CD14-positive monocyte (primary cell): ENCODE measurements at regions not wholly inside any gene's neighbourhood (a gene's known extent, or its start where the extent isn't known, plus 50 kb on each side); places are given as distances from the start of the nearest gene placed in this dataset.

Experiments used
- DNase-seq, 3 donors: peaks; one replicate each; pipeline ENCODE4 v3.0.0-alpha.2; 2011 to 2022
- H2AFZ ChIP-seq: 2 replicates; pipeline ENCODE4 v1.6.0; 2012; ENCODE audit warnings: mild to moderate bottlenecking, low read depth, low read length, inconsistent platforms; ENCODE audit not compliant: insufficient read depth, poor library complexity, severe bottlenecking
- H3K27ac ChIP-seq, 2 donors: 1 replicate in 1 of 2; 2 replicates in 1 of 2; pipeline ENCODE4 v1.5.1; 2012 to 2013; ENCODE audit warnings: low read length in 2 of 2, control low read depth in 1 of 2, inconsistent platforms in 1 of 2, low read depth in 1 of 2, mild to moderate bottlenecking in 1 of 2
- H3K27me3 ChIP-seq, 2 donors: one replicate each; pipeline versions ENCODE4 v1.6.0 to v1.6.1; 2011 to 2013; ENCODE audit warnings: low read length in 2 of 2; ENCODE audit not compliant: control insufficient read depth in 2 of 2, insufficient read depth in 2 of 2
- H3K36me3 ChIP-seq, 2 donors: replicated peaks in 1 of 2; 1 replicate in 1 of 2; 2 replicates in 1 of 2; pipeline versions ENCODE4 v1.5.1 to v1.6.1; 2012 to 2013; ENCODE audit warnings: low read length in 2 of 2, control low read depth in 1 of 2, inconsistent platforms in 1 of 2, mild to moderate bottlenecking in 1 of 2; ENCODE audit not compliant: insufficient read depth in 2 of 2, control insufficient read depth in 1 of 2
- H3K4me1 ChIP-seq, 2 donors: 1 replicate in 1 of 2; 2 replicates in 1 of 2; pipeline versions ENCODE4 v1.5.1 to v1.6.1; 2012 to 2013; ENCODE audit warnings: low read length in 2 of 2, control low read depth in 1 of 2, inconsistent platforms in 1 of 2, mild to moderate bottlenecking in 1 of 2, moderate library complexity in 1 of 2; ENCODE audit not compliant: insufficient read depth in 2 of 2, control insufficient read depth in 1 of 2
- H3K4me2 ChIP-seq: replicated peaks from 2 replicates; pipeline ENCODE3; 2012; ENCODE audit warnings: low read length, moderate library complexity, mild to moderate bottlenecking; ENCODE audit not compliant: poor library complexity, severe bottlenecking; ENCODE audit errors: extremely low read depth
- H3K4me3 ChIP-seq, 3 experiments: fragments of 200-600 bp in 1 of 3; sonication (generic) in 1 of 3; replicated peaks in 1 of 3; 1 replicate in 2 of 3; 2 replicates in 1 of 3; pipeline ENCODE4 v1.5.1; 2011 to 2013; ENCODE audit warnings: low read length in 3 of 3, mild to moderate bottlenecking in 3 of 3, control low read depth in 2 of 3, low read depth in 2 of 3, inconsistent platforms in 1 of 3, moderate library complexity in 1 of 3
- H3K79me2 ChIP-seq: 2 replicates; pipeline ENCODE4 v1.6.0; 2012; ENCODE audit warnings: mild to moderate bottlenecking, control low read depth, inconsistent platforms, low read length, moderate library complexity; ENCODE audit not compliant: insufficient read depth
- H3K9ac ChIP-seq: 2 replicates; pipeline ENCODE4 v1.6.0; 2017; ENCODE audit warnings: low read length, mild to moderate bottlenecking; ENCODE audit not compliant: insufficient read depth, poor library complexity, severe bottlenecking
- H3K9me3 ChIP-seq, 2 donors: replicated peaks in 1 of 2; 1 replicate in 1 of 2; 2 replicates in 1 of 2; pipeline versions ENCODE4 v1.5.1 to v1.6.1; 2012 to 2013; ENCODE audit warnings: low read length in 2 of 2, control low read depth in 1 of 2; ENCODE audit not compliant: control insufficient read depth in 1 of 2, insufficient read depth in 1 of 2
- H4K20me1 ChIP-seq: 2 replicates; pipeline ENCODE4 v1.6.0; 2012; ENCODE audit warnings: mild to moderate bottlenecking, low read length, control low read depth, moderate library complexity; ENCODE audit not compliant: insufficient read depth
- H3K27ac Mint-ChIP-seq, 7 donors: one replicate each; pipeline ENCODE4 v1.8.0; 2020; ENCODE audit warnings: mild to moderate bottlenecking in 7 of 7, mixed read lengths in 7 of 7, moderate library complexity in 6 of 7, inconsistent platforms in 2 of 7
- H3K27me3 Mint-ChIP-seq, 3 donors: one replicate each; pipeline ENCODE4 v1.8.0; 2021 to 2022; ENCODE audit warnings: low read depth in 3 of 3, mild to moderate bottlenecking in 3 of 3, mixed read lengths in 3 of 3, moderate library complexity in 3 of 3, inconsistent platforms in 1 of 3
- H3K36me3 Mint-ChIP-seq, 2 donors: one replicate each; pipeline ENCODE4 v1.8.0; 2020; ENCODE audit warnings: mixed read lengths in 2 of 2, inconsistent platforms in 1 of 2, mild to moderate bottlenecking in 1 of 2
- H3K4me1 Mint-ChIP-seq: one replicate; pipeline ENCODE4 v1.8.0; 2020; ENCODE audit warnings: mild to moderate bottlenecking, mixed read lengths
- H3K4me3 Mint-ChIP-seq, 2 donors: one replicate each; pipeline ENCODE4 v1.8.0; 2020; ENCODE audit warnings: mild to moderate bottlenecking in 2 of 2, mixed read lengths in 2 of 2, moderate library complexity in 1 of 2
- H3K9me3 Mint-ChIP-seq, 7 donors: one replicate each; pipeline ENCODE4 v1.8.0; 2020 to 2022; ENCODE audit warnings: mixed read lengths in 7 of 7, mild to moderate bottlenecking in 6 of 7, moderate library complexity in 6 of 7, inconsistent platforms in 2 of 7
- WGBS: methylation state at CpG from one replicate; pipeline ENCODE4 v1.1.5; 2013; ENCODE audit warnings: missing lambda C conversion rate; ENCODE audit not compliant: insufficient coverage; 5-methylcytosine and 5-hydroxymethylcytosine counted together
- intact Hi-C, 2 donors: fragments of 100-400 bp; cut with micrococcal nuclease; formaldehyde crosslinking; loops; one replicate each; pipeline versions ENCODE4 v1.15.0 to v1.15.1; 2023
- TF ChIP-seq, protein P1 (sequence below): fragments of 200-600 bp; IDR thresholded peaks from one replicate; pipeline ENCODE4 v1.8.0; 2022; ENCODE audit warnings: antibody characterized with exemption, mild to moderate bottlenecking

DNA sequence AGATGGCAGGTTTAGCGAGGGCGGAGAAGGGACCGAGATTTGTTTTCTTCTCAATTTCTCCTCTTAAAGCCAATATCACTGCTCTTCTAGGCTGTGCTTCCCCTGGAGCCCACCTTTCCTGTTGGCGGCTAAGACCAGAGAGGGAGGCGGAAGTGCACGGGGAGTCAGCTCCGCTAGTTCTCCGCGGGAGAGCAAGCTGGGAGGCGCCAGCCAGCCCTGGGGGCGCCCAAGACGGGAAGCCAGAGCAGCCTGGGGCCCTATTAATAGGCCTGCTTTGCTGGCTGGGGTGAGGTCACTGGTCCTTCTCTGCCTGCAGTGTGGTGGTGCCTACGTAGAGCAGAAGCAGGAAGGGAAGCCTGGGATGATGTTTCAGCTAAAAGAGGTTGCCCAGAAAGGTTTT lies 61.6 kb downstream of the LSM5 start:
- no peaks in the 10 kb centered on the region for H3K36me3 Mint-ChIP-seq

DNA sequence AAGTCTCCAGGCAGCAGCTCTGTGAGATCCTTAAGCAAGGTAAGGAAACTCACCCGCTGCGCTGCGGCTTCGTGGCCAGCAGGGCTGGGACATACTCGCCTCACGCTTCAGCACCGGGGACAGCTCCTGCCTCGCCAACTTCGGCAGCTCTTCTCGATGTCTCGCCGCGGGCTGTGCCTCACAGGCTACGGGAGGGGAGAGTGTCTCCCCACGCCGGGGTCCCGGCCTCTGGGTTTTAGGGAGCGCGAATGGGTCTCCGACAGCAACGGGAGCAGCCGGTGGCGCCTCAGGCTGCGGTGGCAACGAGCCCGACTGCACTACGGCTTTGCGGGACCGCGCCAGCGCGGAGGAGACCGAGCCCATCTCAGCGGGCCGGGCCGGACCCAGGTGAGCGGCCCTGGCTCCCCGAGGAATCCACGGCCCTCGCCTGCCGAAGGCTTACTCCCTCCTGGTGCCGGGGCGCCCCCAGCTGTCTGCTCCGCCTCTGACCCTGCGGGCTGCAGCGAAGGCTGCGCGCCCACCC lies 62.4 kb downstream of the LSM5 start:
- H3K27me3 Mint-ChIP-seq, result peaks cover 21 to 37% (median 33%) of the 10 kb centered on the region in 3 donors
- H3K9me3 ChIP-seq, result peaks cover 5 to 17% of the 10 kb centered on the region in 2 donors
- no peak overlapping the region for H3K27ac ChIP-seq
- H3K4me2 ChIP-seq, result no peak overlapping the region
- DNase-seq, result peak; percentile 1 to 6 (median 6)
- WGBS, result 9% methylated on average over 48 of the region's 48 CpGs
- intact Hi-C loops, result no loop called here
- H3K4me1 ChIP-seq, result no peaks in the 10 kb centered on the region
- no peak overlapping the region for H2AFZ ChIP-seq
- H3K4me3 ChIP-seq, result no peak overlapping the region
- H3K4me3 Mint-ChIP-seq, result peak overlapping the region in 1 of 2 donors; percentile 68
- H3K9ac ChIP-seq, result no peak overlapping the region
- H3K36me3 ChIP-seq, result no peaks in the 10 kb centered on the region
- H3K27ac Mint-ChIP-seq, result no peak overlapping the region
- no peaks in the 10 kb centered on the region for H4K20me1 ChIP-seq
- TF ChIP-seq, protein P1, sequence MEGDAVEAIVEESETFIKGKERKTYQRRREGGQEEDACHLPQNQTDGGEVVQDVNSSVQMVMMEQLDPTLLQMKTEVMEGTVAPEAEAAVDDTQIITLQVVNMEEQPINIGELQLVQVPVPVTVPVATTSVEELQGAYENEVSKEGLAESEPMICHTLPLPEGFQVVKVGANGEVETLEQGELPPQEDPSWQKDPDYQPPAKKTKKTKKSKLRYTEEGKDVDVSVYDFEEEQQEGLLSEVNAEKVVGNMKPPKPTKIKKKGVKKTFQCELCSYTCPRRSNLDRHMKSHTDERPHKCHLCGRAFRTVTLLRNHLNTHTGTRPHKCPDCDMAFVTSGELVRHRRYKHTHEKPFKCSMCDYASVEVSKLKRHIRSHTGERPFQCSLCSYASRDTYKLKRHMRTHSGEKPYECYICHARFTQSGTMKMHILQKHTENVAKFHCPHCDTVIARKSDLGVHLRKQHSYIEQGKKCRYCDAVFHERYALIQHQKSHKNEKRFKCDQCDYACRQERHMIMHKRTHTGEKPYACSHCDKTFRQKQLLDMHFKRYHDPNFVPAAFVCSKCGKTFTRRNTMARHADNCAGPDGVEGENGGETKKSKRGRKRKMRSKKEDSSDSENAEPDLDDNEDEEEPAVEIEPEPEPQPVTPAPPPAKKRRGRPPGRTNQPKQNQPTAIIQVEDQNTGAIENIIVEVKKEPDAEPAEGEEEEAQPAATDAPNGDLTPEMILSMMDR, result no peak
- H3K36me3 Mint-ChIP-seq, result no peaks in the 10 kb centered on the region
- no peaks in the 10 kb centered on the region for H3K79me2 ChIP-seq
- H3K4me1 Mint-ChIP-seq, result peaks cover 3% of the 10 kb centered on the region
- peaks cover 12 to 28% of the 10 kb centered on the region in 2 donors for H3K27me3 ChIP-seq
- H3K9me3 Mint-ChIP-seq, result peaks cover 2 to 20% (median 7%) of the 10 kb centered on the region in 7 donors

More for the DNA sequence above, 61.6 kb downstream of the LSM5 start:
- H3K27ac Mint-ChIP-seq, result no peak overlapping the region
- intact Hi-C loops, result no loop called here
- Histone ChIP-seq H3K36me3 (no peaks in the 10 kb centered on the region), H4K20me1 (no peaks in the 10 kb centered on the region), H3K4me3 (no peak overlapping the region), H2AFZ (no peak overlapping the region), H3K27me3 (peaks cover 12 to 28% of the 10 kb centered on the region in 2 donors), H3K9ac (no peak overlapping the region), H3K4me2 (no peak overlapping the region), H3K27ac (no peak overlapping the region), H3K4me1 (no peaks in the 10 kb centered on the region), H3K79me2 (no peaks in the 10 kb centered on the region), H3K9me3 (peaks cover 5 to 17% of the 10 kb centered on the region in 2 donors)
- H3K27me3 Mint-ChIP-seq, result peaks cover 21 to 37% (median 31%) of the 10 kb centered on the region in 3 donors
- H3K9me3 Mint-ChIP-seq, result peaks cover 2 to 20% (median 7%) of the 10 kb centered on the region in 7 donors
- peak overlapping the region in 1 of 2 donors; percentile 58 for H3K4me3 Mint-ChIP-seq
- WGBS, result 5% methylated on average over 10 of the region's 13 CpGs
- H3K4me1 Mint-ChIP-seq, result peaks cover 3% of the 10 kb centered on the region
- DNase-seq, result no peak
- TF ChIP-seq, protein P1, result no peak
